Ammon's horn (tissue), 1 donor: ENCODE measurements at regions not wholly inside any gene's neighbourhood (a gene's known extent, or its start where the extent isn't known, plus 50 kb on each side); places are given as distances from the start of the nearest gene placed in this dataset.

ENCODE experiments used
- DNase-seq: peaks from one replicate; pipeline ENCODE4 v3.0.0-alpha.2; 2016; ENCODE audit warnings: low spot score

DNA sequence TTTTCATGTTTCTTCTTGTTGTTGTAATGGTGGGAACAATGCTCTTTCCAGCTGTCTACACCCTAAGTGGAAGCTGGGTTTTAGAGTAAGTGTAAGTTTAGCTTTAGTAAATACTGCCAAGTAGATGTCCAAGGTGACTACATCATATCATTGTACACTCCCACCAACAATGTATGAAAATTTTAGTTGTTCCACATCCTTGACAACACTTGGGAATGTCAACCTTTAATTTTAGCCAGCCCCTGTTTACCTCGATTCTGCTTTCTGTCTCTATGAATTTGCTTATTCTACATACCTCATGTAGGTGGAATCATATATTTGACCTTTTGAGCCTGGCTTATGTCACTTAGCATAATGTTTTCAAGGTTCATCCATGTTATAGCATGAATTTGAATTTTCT, 93.0 kb downstream of the MTPAP start:
- DNase-seq: no peak

DNA sequence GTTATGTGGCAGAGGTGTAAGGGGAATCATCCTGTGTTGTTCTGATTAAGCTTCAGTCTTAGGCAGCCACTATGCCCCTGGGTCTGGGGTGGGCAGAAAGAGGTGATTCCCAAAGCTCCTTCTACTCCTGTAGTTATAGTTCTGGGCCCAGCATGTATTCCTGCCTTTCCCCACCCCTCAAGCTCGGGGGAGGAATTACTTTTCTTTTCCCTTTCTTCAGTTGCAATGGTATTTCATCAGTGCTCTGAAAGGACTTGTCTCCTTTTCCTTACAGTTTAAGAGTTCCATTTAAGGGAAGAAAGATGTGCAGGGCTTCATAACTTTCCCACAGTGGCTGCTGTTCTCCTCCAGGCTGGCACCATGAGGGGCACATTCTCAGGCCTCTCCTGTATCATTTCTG, 94.2 kb downstream of the MTPAP start:
- no peak for DNase-seq

DNA sequence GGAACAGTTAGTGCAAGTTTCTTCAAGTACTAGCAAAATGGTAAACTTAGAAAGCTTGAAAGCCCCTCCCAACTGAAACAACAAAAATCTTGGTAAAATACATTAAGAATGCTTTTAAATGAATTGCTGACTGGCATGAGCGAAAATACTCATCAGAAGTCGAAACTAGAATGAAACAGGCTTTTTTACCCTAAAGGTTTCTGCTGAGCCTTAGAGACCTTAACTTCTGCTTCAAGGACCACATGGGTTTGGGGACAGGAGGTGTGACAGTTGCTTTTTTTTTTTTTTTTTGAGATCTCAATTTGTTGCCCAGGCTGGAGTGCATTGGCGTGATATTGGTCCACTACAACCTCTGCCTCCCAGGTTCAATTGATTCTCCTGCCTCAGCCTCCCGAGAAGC, 100.3 kb downstream of the MTPAP start:
- DNase-seq: no peak

DNA sequence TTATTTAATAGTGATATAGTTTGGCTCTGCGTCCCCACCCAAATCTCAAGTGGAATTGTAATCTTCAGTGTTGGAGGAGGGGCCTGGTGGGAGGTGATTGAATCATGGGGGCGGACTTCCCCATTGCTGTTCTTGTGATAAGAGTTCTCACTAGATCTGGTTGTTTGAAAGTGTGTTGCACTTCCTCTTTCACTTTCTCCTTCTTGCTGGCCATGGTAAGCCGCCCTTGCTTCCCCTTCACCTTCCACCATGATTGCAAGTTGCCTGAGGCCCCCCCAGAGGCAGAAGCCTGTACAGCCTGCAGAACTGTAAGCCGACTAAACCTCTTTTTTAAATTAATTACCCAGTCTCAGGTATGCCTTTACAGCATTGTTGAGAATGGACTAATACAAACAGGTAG, 101.4 kb downstream of the MTPAP start:
- DNase-seq: no peak

DNA sequence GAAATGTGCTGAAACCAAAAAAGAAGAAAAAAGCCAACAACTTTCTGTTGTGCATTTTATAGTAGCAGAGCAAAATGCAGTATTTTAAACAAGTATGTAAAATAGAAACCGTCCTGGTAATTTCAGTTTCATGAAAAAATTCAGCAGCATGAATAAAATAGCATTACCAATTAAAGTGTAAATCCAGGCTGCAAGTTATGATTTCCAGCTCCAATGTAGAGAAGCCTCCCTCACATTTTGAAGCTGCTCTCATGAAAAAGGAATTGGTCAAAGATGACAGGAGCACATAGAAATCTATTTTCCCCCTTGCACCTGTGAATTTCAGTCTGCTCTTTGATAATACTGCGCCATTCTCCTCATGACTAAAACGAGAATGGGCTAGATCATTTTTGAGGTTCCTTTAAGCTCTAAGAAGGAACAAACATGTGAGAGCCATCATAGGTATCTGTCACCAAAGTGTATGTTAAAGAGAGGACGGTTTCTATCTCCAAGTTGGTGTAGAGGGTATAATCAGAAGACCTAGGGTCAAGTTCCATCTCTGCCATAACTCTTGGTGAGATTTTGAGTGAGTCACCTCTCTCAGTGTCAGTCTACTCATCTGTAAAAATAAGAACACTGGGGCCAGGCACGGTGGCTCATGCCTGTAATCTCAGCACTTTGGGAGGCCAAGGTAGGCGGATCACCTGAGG, 107.5 kb downstream of the MTPAP start:
- no peak for DNase-seq

DNA sequence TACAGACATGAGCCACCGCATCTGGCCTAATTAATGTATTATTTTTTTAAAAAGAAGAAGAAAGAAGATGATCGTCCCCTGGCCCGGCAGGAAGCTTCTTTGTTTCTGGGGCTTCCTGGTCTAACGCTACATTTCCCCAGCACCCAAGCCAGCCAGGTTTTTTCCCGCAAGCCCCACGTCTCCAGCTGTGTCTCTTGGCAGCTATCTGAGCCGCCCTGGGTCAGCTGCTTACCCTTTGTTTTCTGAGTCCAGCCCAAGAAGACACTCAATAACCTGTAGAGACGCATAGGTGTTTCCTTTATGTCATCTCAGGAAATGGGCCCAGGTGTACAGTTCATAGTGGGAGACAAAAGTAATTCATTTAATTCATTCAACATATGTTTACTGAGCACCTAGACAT, 110.2 kb downstream of the MTPAP start:
- DNase-seq: no peak

DNA sequence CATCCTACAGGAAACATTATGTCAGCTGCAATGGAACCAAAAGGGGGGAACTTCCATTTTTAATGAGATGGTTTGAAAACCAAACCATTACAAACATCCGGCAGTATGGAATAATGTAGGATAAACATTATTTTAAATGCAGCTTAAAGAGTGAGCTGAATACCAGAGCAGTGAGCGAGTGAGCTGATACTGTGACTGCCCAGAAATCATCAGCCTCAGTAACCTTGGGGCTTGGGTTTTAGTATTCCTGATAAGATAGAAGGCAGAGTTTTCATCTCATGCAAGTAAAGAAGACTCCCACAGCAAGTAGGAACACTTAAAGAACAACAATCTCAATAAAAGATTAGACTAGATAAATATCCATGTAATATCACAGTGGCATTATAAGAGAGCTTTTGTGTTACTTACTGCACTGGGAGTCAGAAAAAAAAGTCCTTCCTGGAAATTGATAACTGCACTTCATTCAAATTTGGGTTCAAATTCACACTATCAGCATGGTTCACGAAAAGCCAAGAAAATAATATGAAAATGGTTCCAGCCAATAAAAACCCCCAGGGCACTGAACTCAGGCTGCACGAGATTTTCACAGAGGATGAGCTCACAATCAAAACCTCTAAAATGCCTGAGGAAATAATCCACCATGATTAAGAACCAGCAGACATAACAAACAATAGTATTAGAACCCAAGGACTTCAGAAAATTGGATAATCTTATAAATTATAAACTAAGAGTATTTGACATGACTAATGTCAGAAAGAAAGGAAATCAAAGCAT, 115.7 kb downstream of the MTPAP start:
- DNase-seq: no peak

DNA sequence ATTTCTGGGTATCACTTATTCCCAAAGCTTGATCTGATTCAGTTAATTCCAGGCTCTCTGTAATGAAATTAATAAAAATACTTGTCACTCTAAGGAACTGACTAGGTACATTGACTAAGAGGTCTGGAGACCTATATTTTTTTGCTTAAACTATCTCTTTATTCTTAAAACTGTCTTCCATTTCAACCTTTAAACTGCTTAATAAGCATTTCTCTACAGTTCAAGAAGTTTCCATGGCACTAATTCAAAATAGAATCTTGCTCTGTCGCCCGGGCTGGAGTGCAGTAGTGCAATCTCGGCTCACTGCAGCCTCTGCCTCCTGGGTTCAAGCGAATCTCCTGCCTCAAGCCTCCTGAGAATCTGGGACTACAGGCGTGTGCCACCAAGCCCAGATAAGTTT, 117.4 kb downstream of the MTPAP start:
- no peak for DNase-seq

DNA sequence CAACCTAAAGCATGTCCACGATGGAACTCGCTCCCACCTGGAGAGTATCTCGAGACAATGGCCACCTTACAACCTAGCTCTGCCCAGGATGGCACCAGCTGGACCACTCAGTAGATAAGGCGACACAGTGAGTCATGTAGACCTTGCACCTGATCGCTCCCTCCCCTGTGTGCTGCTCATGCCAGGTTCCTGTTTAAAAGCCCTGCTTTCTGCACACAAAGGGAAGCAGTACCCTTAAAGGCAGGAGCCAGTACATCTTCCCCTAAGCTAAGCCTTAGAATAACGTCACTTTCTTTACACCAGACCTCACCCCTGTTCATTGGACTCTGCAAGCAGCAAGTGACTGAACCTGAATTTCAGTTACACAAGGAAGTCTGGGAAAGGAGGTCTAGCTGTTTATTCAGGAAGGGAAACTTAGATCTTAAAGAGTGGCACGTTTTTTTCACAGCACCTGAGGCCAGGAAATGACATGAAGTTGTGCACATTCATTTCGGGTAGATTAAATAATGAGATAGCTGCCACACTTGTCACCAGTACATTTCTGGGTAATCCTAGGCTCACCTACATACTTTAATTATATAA, 117.9 kb downstream of the MTPAP start:
- DNase-seq: no peak

DNA sequence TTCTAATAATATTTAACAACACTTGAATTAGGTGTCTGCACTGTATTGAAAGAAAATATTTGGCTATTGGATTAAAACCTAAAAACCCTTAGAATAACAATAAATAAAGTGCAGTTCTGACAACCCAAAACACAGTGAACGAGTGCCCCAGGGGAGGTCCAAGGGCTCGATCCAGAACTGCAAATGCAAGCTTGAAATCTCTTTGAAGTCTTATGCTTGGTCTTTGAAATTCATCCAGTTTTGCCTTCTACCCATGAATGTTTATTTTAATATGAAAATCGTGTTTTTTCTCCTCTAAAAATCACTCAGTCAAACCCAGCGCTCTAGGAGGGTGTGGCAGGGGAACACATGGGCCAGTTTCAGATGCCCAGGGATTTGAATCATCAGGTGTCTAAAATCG, 119.5 kb downstream of the MTPAP start:
- DNase-seq: no peak

DNA sequence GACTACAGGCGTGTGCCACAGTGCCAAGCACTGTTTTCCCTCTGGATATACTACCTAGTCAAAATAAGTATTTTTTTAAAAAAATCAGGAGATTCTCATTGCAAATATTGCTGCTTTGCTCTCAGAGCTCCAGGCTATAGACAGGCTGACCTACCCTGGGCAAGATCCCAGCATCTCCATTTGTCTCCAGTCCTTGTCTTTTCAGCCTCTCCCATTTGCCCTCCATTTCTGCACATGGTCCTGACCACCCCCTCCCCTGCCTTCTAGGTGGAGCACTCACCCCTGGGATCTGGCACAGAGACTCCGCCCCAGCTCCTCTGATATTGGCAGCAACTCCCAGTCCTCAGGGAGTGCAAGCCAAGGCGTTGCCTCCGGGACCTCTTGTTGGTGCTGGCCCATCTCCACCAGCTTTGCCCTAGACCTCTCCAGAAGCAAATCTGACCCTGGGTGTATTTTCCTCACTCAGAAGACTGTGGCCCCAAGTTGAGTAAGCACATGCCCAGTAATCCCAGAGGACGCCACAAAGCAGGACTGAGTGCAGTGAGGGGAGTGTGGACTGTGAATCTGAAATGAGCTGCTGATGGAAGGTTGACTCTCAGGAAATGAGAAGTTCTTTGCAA, 120.6 kb downstream of the MTPAP start:
- no peak for DNase-seq

DNA sequence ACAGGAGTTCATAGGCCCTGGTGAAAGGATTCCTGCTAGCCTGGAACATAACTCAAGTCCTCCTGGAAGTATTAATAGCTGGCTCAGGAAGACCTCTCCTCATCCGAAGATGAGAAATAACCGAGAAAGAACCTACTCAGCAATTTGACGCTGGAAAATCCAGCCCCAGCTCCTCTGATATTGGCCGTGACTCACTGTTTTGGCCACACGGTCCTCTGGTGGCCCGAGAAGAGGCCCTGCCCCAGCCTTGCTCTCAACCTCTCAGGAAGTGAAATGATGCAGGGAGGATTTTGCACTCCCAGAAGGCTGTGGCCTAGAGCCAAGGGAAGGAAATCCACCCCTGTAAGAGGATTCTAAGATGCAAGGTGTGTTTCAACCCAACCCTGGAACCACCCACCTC, 121.6 kb downstream of the MTPAP start:
- DNase-seq: no peak

DNA sequence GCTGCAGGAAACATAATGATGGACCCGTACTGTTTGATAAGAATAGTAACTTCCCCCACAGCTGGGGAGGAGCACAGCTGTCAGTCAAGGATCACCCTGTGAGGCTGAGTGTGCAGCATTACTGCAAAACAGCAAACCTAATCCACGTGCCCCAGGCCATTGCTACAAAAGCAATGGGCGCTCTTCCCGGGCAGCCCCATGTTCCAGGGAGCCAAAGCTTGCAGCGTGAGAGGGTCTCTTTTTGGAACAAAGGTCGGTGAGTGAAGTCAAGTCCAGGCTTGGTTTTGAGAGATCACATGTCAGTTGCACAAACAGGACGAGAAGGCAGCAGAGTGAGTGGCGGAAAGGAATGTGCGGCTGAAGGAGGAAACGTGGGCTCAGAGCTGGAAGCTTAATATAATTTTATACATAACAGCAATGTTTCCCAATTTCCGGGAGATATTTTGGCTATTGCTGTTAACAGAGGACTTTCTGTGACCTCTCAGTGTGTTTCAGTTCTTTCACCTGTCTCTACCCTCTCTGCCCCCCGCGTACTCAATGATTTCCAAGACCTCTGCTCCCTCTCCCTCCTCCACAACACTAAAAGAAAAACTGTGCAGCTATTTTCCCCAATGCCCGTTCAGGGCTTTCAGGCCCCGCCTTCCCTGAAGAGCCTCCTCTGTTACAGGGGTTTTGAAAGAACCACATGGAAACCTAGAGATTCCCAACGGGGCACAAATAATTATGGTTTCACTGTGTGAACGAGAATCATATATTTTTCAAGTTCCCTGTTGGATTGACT, 128.9 kb downstream of the MTPAP start:
- DNase-seq: peak; percentile 22

DNA sequence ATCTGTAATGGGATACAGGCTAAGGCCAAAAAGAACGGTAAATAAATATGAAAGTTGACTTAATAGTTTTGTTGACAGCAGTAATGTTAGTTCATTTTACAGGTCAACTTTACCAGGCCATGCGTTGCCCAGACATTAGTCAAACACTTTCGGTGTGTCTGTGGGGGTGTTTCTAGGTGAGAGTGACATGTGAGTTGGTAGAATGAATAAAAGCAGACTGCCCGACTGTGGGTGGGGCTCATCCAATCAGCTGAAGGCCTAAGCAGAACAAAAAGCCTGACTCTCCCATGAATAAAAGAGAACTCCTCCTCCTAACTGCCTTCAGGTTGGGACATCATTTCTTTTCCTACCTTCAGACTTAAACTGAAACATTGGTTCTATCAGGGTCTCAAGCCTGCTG, 132.3 kb downstream of the MTPAP start:
- no peak for DNase-seq

DNA sequence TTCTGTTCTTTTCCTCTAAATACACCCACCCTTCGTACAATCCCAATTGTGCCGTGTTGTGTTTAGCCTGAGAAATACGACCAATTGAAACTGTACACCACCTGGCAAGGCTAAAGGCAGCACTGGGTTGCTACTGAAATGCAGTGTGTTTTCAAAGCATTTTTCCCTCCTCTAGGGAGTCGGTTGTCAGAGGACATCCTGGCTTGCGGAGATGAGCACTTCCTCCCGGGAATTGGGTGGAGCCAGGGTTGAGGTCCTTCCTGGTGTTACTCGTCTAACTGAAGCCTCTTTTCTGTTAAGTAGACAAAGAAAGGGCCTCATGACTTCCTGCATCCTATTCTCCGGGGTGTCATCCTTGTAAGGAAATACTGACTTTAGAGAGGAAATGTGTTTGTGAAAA, 133.5 kb downstream of the MTPAP start:
- no peak for DNase-seq

DNA sequence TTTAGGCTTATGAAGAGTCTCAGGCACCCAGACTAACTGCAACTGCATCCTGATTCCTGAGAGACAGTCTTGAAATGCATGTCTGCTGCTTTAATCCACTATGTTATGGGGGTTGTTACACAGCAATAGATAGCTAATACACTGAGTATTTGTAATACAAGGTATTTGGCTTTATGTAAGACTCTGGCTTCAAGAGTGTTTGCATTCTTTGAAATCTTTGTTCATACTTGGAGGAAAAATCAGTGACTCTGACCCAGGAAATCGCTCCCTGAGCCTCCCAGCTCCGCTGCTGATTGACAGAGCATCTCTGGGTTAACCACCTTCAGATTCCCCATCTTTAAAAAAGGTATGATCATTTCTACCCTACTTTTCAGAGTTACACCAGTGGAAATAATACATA, 133.9 kb downstream of the MTPAP start:
- DNase-seq: no peak

DNA sequence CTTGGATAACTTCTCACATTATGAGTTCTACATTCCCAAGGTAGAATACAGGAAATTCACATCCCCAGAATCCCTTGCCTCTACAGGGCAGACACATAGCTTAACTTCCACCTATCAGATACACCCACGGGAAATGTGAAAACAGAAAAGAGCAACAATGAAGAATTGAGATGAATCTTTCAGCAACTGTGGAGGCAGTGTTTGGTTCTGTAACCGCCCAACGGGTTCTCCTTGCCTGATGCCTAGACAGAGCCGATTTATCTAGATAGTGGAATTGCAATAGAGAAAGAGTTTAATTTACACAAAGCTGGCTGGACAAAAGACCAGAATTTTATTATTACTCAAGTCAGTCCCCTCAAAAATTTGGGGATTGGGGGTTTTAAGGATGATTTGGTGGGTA, 138.8 kb downstream of the MTPAP start:
- DNase-seq: no peak

DNA sequence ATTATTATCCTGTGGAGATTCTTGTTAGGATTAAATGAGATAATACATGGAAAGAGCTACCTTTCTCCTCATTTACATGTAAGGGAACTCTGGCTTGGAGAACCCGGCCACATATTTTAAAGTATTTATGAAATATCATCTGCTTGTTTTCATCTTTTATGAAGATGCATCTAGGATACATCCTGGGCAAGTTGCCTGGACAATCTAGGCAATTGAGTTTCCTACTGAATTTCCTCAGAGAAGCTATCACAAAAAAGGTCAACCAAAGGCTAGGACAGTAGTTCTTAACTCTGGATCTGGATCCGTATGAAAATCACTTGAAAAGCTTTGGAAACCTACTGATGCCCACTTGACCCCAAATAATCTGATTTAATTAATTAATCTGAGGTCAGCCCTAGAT, 140.7 kb downstream of the MTPAP start:
- no peak for DNase-seq

DNA sequence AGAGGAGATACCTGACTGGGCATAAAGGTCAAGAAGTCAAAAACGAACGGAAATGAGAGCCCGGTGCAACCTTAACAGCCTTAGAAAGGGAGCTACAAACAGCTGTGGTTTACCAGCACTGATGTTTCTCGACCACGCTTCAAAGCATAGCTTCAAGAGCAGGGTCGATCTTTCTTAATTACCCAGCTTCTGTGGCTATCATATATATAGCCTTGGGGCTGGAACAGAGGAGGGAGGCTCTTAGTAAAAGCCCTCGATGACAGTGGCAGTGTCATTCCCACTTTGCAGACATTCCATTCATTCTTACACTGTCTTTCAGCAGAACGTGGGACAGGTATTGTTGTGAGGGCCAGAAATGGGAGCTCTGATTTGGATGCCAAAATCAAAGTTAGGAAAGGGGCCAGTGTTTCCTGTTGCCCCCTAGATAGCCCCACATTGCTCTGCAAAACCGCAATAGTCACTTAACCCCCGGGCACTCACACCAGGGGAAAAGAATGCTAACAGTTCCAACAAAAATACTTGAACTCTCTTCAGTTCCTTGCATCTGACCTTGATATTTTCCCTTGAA, 141.5 kb downstream of the MTPAP start:
- DNase-seq: no peak

DNA sequence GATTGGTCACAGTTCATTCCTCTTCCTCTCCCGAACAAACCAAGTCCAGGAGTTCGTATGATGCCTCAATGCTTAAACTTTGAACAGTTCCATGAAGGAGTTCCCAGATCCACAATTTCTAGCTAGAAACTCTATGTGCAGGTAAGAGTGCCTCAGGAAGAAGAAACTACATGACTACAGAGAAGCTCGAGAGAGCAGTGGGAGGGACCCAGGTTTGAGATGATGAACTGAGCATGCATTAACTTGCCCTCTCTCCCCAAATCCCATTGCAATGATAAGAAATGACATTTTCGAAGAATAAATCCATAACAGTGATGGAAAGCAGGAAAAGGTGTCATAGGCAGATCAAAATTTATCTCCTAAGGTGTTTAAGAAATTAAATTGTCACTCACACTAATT, 140.6 kb upstream of the JCAD start:
- DNase-seq: no peak

DNA sequence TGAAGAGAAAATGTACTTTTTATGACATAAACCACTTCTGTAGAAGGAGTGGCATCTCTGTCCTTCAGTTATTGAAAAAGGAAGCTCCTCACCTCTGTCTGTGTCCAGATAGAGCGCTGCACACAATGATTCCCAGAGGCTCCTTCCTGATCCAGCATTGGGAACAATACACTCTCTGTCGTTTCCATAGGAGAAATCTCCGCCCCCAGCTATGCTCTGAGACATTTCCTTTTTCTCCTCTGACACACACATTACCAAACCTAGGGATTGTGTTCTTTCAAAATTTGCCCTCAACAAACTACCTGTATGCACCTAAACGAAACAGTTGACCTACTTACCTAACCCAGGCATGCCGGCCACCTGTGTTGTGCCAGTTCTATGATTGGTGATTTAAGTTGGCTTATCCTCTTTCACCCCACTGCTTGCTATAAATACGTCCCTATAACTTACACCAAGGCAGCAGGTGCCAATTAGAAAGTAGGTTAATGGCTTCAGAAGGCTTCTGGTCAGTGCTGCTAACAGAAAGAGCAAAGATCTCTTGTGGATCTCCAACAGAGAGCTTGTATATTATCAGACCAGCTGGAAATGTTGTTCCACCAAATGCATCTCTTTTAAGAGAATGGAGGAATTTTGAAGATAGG, 140.1 kb upstream of the JCAD start:
- DNase-seq: no peak
